CD14-positive monocyte (primary cell): ENCODE measurements at regions not wholly inside any gene's neighbourhood (a gene's known extent, or its start where the extent isn't known, plus 50 kb on each side); places are given as distances from the start of the nearest gene placed in this dataset.
"Not testable (repeated sequence)": the region's sequence is repeated elsewhere in the genome, so short reads cannot be mapped to it uniquely, and the experiment has no call there.

Source experiments
- DNase-seq, 3 donors: peaks; one replicate each; pipeline ENCODE4 v3.0.0-alpha.2; 2011 to 2022
- H2AFZ ChIP-seq: 2 replicates; pipeline ENCODE4 v1.6.0; 2012; ENCODE audit warnings: mild to moderate bottlenecking, low read depth, low read length, inconsistent platforms; ENCODE audit not compliant: insufficient read depth, poor library complexity, severe bottlenecking
- H3K27ac ChIP-seq, 2 donors: 1 replicate in 1 of 2; 2 replicates in 1 of 2; pipeline ENCODE4 v1.5.1; 2012 to 2013; ENCODE audit warnings: low read length in 2 of 2, control low read depth in 1 of 2, inconsistent platforms in 1 of 2, low read depth in 1 of 2, mild to moderate bottlenecking in 1 of 2
- H3K27me3 ChIP-seq, 2 donors: one replicate each; pipeline versions ENCODE4 v1.6.0 to v1.6.1; 2011 to 2013; ENCODE audit warnings: low read length in 2 of 2; ENCODE audit not compliant: control insufficient read depth in 2 of 2, insufficient read depth in 2 of 2
- H3K36me3 ChIP-seq, 2 donors: replicated peaks in 1 of 2; 1 replicate in 1 of 2; 2 replicates in 1 of 2; pipeline versions ENCODE4 v1.5.1 to v1.6.1; 2012 to 2013; ENCODE audit warnings: low read length in 2 of 2, control low read depth in 1 of 2, inconsistent platforms in 1 of 2, mild to moderate bottlenecking in 1 of 2; ENCODE audit not compliant: insufficient read depth in 2 of 2, control insufficient read depth in 1 of 2
- H3K4me1 ChIP-seq, 2 donors: 1 replicate in 1 of 2; 2 replicates in 1 of 2; pipeline versions ENCODE4 v1.5.1 to v1.6.1; 2012 to 2013; ENCODE audit warnings: low read length in 2 of 2, control low read depth in 1 of 2, inconsistent platforms in 1 of 2, mild to moderate bottlenecking in 1 of 2, moderate library complexity in 1 of 2; ENCODE audit not compliant: insufficient read depth in 2 of 2, control insufficient read depth in 1 of 2
- H3K4me2 ChIP-seq: replicated peaks from 2 replicates; pipeline ENCODE3; 2012; ENCODE audit warnings: low read length, moderate library complexity, mild to moderate bottlenecking; ENCODE audit not compliant: poor library complexity, severe bottlenecking; ENCODE audit errors: extremely low read depth
- H3K4me3 ChIP-seq, 3 experiments: fragments of 200-600 bp in 1 of 3; sonication (generic) in 1 of 3; replicated peaks in 1 of 3; 1 replicate in 2 of 3; 2 replicates in 1 of 3; pipeline ENCODE4 v1.5.1; 2011 to 2013; ENCODE audit warnings: low read length in 3 of 3, mild to moderate bottlenecking in 3 of 3, control low read depth in 2 of 3, low read depth in 2 of 3, inconsistent platforms in 1 of 3, moderate library complexity in 1 of 3
- H3K79me2 ChIP-seq: 2 replicates; pipeline ENCODE4 v1.6.0; 2012; ENCODE audit warnings: mild to moderate bottlenecking, control low read depth, inconsistent platforms, low read length, moderate library complexity; ENCODE audit not compliant: insufficient read depth
- H3K9ac ChIP-seq: 2 replicates; pipeline ENCODE4 v1.6.0; 2017; ENCODE audit warnings: low read length, mild to moderate bottlenecking; ENCODE audit not compliant: insufficient read depth, poor library complexity, severe bottlenecking
- H3K9me3 ChIP-seq, 2 donors: replicated peaks in 1 of 2; 1 replicate in 1 of 2; 2 replicates in 1 of 2; pipeline versions ENCODE4 v1.5.1 to v1.6.1; 2012 to 2013; ENCODE audit warnings: low read length in 2 of 2, control low read depth in 1 of 2; ENCODE audit not compliant: control insufficient read depth in 1 of 2, insufficient read depth in 1 of 2
- H4K20me1 ChIP-seq: 2 replicates; pipeline ENCODE4 v1.6.0; 2012; ENCODE audit warnings: mild to moderate bottlenecking, low read length, control low read depth, moderate library complexity; ENCODE audit not compliant: insufficient read depth
- H3K27ac Mint-ChIP-seq, 7 donors: one replicate each; pipeline ENCODE4 v1.8.0; 2020; ENCODE audit warnings: mild to moderate bottlenecking in 7 of 7, mixed read lengths in 7 of 7, moderate library complexity in 6 of 7, inconsistent platforms in 2 of 7
- H3K27me3 Mint-ChIP-seq, 3 donors: one replicate each; pipeline ENCODE4 v1.8.0; 2021 to 2022; ENCODE audit warnings: low read depth in 3 of 3, mild to moderate bottlenecking in 3 of 3, mixed read lengths in 3 of 3, moderate library complexity in 3 of 3, inconsistent platforms in 1 of 3
- H3K36me3 Mint-ChIP-seq, 2 donors: one replicate each; pipeline ENCODE4 v1.8.0; 2020; ENCODE audit warnings: mixed read lengths in 2 of 2, inconsistent platforms in 1 of 2, mild to moderate bottlenecking in 1 of 2
- H3K4me1 Mint-ChIP-seq: one replicate; pipeline ENCODE4 v1.8.0; 2020; ENCODE audit warnings: mild to moderate bottlenecking, mixed read lengths
- H3K4me3 Mint-ChIP-seq, 2 donors: one replicate each; pipeline ENCODE4 v1.8.0; 2020; ENCODE audit warnings: mild to moderate bottlenecking in 2 of 2, mixed read lengths in 2 of 2, moderate library complexity in 1 of 2
- H3K9me3 Mint-ChIP-seq, 7 donors: one replicate each; pipeline ENCODE4 v1.8.0; 2020 to 2022; ENCODE audit warnings: mixed read lengths in 7 of 7, mild to moderate bottlenecking in 6 of 7, moderate library complexity in 6 of 7, inconsistent platforms in 2 of 7
- WGBS: methylation state at CpG from one replicate; pipeline ENCODE4 v1.1.5; 2013; ENCODE audit warnings: missing lambda C conversion rate; ENCODE audit not compliant: insufficient coverage; 5-methylcytosine and 5-hydroxymethylcytosine counted together
- intact Hi-C, 2 donors: fragments of 100-400 bp; cut with micrococcal nuclease; formaldehyde crosslinking; loops; one replicate each; pipeline versions ENCODE4 v1.15.0 to v1.15.1; 2023
- TF ChIP-seq, protein P1 (sequence below): fragments of 200-600 bp; IDR thresholded peaks from one replicate; pipeline ENCODE4 v1.8.0; 2022; ENCODE audit warnings: antibody characterized with exemption, mild to moderate bottlenecking

DNA sequence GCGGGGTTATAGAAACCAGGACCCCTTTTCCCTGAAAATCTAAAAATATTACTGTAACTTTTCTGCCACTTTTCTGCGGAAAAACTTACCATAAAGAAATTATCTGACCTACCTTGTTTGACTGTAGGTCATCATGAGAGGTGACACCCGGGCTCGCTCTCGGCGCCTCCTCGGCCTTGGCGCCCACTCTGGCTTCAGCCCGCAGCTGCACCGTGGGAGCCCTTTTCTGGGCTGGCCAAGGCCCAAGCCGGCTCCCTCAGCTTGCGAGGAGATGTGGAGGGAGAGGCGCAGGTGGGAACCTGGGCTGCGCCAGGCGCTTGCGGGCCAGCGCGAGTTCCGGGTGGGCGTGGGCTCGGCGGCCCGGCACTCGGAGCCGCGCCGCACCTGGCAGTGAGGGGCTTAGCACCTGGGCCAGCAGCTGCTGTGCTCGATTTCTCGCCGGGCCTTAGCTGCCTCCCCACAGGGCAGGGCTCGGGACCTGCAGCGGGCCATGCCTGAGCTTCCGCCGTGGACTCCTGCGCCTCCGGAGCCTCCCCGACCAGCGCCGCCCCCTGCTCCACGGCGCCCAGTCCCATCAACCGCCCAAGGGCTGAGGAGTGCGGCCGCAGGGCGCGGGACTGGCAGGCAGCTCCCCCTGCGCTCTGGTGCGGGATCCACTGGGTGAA lies 107.7 kb upstream of the DNAJC10 start:
- no peak overlapping the region for H3K27ac Mint-ChIP-seq
- peaks cover 10 to 17% (median 15%) of the 10 kb centered on the region in 7 donors for H3K9me3 Mint-ChIP-seq
- no peaks in the 10 kb centered on the region for H3K36me3 Mint-ChIP-seq
- Histone ChIP-seq H3K4me3 (no peak overlapping the region), H3K36me3 (no peaks in the 10 kb centered on the region), H2AFZ (no peak overlapping the region), H3K9ac (no peak overlapping the region), H3K27me3 (no peaks in the 10 kb centered on the region), H4K20me1 (no peaks in the 10 kb centered on the region), H3K79me2 (no peaks in the 10 kb centered on the region), H3K4me1 (peaks cover 8 to 9% of the 10 kb centered on the region in 2 donors), H3K4me2 (no peak overlapping the region), H3K27ac (no peak overlapping the region), H3K9me3 (peaks cover 0 to 16% of the 10 kb centered on the region in 2 donors)
- intact Hi-C loops = no loop called here
- no peaks in the 10 kb centered on the region for H3K27me3 Mint-ChIP-seq
- no peak overlapping the region for H3K4me3 Mint-ChIP-seq
- no peak for DNase-seq
- TF ChIP-seq, protein P1, sequence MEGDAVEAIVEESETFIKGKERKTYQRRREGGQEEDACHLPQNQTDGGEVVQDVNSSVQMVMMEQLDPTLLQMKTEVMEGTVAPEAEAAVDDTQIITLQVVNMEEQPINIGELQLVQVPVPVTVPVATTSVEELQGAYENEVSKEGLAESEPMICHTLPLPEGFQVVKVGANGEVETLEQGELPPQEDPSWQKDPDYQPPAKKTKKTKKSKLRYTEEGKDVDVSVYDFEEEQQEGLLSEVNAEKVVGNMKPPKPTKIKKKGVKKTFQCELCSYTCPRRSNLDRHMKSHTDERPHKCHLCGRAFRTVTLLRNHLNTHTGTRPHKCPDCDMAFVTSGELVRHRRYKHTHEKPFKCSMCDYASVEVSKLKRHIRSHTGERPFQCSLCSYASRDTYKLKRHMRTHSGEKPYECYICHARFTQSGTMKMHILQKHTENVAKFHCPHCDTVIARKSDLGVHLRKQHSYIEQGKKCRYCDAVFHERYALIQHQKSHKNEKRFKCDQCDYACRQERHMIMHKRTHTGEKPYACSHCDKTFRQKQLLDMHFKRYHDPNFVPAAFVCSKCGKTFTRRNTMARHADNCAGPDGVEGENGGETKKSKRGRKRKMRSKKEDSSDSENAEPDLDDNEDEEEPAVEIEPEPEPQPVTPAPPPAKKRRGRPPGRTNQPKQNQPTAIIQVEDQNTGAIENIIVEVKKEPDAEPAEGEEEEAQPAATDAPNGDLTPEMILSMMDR = no peak
- WGBS = 97% methylated on average over 42 of the region's 48 CpGs
- peaks cover 15% of the 10 kb centered on the region for H3K4me1 Mint-ChIP-seq

DNA sequence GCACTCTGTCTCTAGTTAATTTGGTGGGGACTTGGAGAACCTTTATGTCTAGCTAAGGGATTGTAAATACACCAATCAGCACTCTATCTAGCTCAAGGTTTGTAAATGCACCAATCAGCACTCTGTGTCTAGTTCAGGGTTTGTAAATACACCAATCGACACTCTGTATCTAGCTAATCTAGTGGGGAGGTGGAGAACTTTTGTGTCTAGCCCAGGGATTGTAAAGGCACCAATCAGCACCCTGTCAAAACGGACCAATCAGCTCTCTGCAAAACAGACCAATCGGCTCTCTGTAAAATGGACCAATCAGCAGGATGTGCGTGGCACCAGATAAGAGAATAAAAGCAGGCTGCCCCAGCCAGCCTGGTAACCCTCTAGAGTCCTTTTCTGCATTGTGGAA lies 107.1 kb upstream of the DNAJC10 start:
- peaks cover 15% of the 10 kb centered on the region for H3K4me1 Mint-ChIP-seq
- H3K4me3 Mint-ChIP-seq, H4K20me1 ChIP-seq, H3K27ac ChIP-seq, DNase-seq, H3K36me3 Mint-ChIP-seq, H3K36me3 ChIP-seq, H3K27me3 Mint-ChIP-seq, H3K27ac Mint-ChIP-seq, intact Hi-C loops, H3K4me3 ChIP-seq, H3K9ac ChIP-seq, H3K27me3 ChIP-seq, H3K4me2 ChIP-seq, H2AFZ ChIP-seq, H3K79me2 ChIP-seq, H3K4me1 ChIP-seq: not testable (repeated sequence)
- 100% methylated on average over 2 of the region's 4 CpGs for WGBS
- H3K9me3 Mint-ChIP-seq = peaks cover 10 to 17% (median 15%) of the 10 kb centered on the region in 7 donors
- H3K9me3 ChIP-seq = peaks cover 0 to 16% of the 10 kb centered on the region in 2 donors
